ENCODE measurements at regions not wholly inside any gene's neighbourhood (a gene's known extent, or its start where the extent isn't known, plus 50 kb on each side); places are given as distances from the start of the nearest gene placed in this dataset.

GRCh38 chr2:12661489-12661888 is 55.2 kb upstream of the TRIB2 start:
- DNase-seq: no peak

- DNase-seq: no peak
Measured at GRCh38 chr2:12663306-12664037, 53.3 kb upstream of the TRIB2 start.

GRCh38 chr2:12665334-12665733 is 51.4 kb upstream of the TRIB2 start:
- DNase-seq: no peak

GRCh38 chr2:12666445-12666844 is 50.3 kb upstream of the TRIB2 start:
- no peak for DNase-seq
